Keratinocyte (primary cell): ENCODE measurements at regions not wholly inside any gene's neighbourhood (a gene's known extent, or its start where the extent isn't known, plus 50 kb on each side); places are given as distances from the start of the nearest gene placed in this dataset.
A peak's percentile ranks its signal among the peaks of the same experiment; 100 is the strongest.

Experiments used
- CTCF ChIP-seq, 3 experiments: IDR thresholded peaks in 1 of 3; conservative IDR thresholded peaks in 1 of 3; optimal IDR thresholded peaks in 1 of 3; 2 replicates in 2 of 3; 3 replicates in 1 of 3; pipeline versions ENCODE3 to v1.5.1; 2011; ENCODE audit warnings: low read length in 3 of 3, mild to moderate bottlenecking in 3 of 3, moderate library complexity in 2 of 3, control low read depth in 1 of 3, inconsistent platforms in 1 of 3; ENCODE audit not compliant: insufficient read depth in 2 of 3; ENCODE audit errors: extremely low read depth in 1 of 3
- EZH2 ChIP-seq: IDR thresholded peaks from one replicate; pipeline ENCODE4 v1.6.1; 2012; ENCODE audit warnings: inconsistent platforms, mild to moderate bottlenecking, low read length, moderate library complexity

DNA sequence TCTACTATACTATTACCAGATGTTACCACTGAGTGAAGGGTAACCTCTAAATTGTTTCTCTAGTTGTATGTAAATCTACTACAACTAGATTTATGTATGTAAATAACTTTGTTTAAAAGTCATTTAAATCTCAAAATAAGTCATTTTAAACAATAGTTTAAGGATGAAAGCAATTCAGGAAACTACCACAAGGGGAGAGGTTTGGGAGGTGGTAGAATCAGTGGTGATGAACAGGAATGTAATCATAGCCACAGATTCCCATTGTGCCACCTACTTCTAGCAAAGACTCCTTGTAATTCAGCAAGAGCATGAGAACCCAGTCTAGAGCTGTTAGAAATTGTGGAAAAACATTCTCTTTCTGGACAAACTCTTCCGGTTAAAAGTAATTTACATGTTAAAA, 234.6 kb downstream of the SLC7A11 start:
- TF ChIP-seq CTCF (optimal IDR thresholded peaks at IDR 0.05 in 1 of 3, IDR thresholded peaks at IDR 0.05 in 1 of 3, conservative IDR thresholded peaks at IDR 0.05 in 1 of 3; ENCODE audit: extremely low read depth in 1 of 3, insufficient read depth in 2 of 3, low read length in 3 of 3) (peak; percentile 15 to 57 (median 40)), EZH2 (no peak)
